NCI-H526 (cell line): ENCODE measurements at regions not wholly inside any gene's neighbourhood (a gene's known extent, or its start where the extent isn't known, plus 50 kb on each side); places are given as distances from the start of the nearest gene placed in this dataset.
"Not testable (repeated sequence)": the region's sequence is repeated elsewhere in the genome, so short reads cannot be mapped to it uniquely, and the experiment has no call there.

Source experiments
- DNase-seq, 2 experiments: peaks; one replicate each; lab custom pipeline; 2025; lab: John Stamatoyannopoulos, UW

- no peak for DNase-seq
These were observed 314.1 kb upstream of the DIO3 start for GRCh38 chr14:101246894-101247841.

- no peak for DNase-seq
These were observed 313.2 kb upstream of the DIO3 start for GRCh38 chr14:101247842-101248725.

GRCh38 chr14:101248840-101249675 is 312.2 kb upstream of the DIO3 start:
- no peak for DNase-seq

GRCh38 chr14:101249676-101250036 is 311.6 kb upstream of the DIO3 start:
- no peak for DNase-seq

- no peak for DNase-seq
These were observed 310.9 kb upstream of the DIO3 start for GRCh38 chr14:101250336-101250947.

- no peak for DNase-seq
These were observed 310.1 kb upstream of the DIO3 start for GRCh38 chr14:101250948-101251811.

GRCh38 chr14:101251812-101252442 is 309.4 kb upstream of the DIO3 start:
- DNase-seq = no peak

- DNase-seq = no peak
These were observed 308.7 kb upstream of the DIO3 start for GRCh38 chr14:101252443-101253214.

GRCh38 chr14:101253948-101254347 is 307.3 kb upstream of the DIO3 start:
- DNase-seq = no peak

- DNase-seq = no peak
These were observed 306.2 kb upstream of the DIO3 start for GRCh38 chr14:101254805-101255764.

- DNase-seq = no peak
These were observed 305.6 kb upstream of the DIO3 start for GRCh38 chr14:101255765-101256125.

- DNase-seq = no peak
These were observed 305.0 kb upstream of the DIO3 start for GRCh38 chr14:101256266-101256665.

GRCh38 chr14:101257551-101257950 is 303.7 kb upstream of the DIO3 start:
- no peak for DNase-seq

- no peak for DNase-seq
These were observed 301.5 kb upstream of the DIO3 start for GRCh38 chr14:101259748-101260147.

- not testable (repeated sequence) for DNase-seq
These were observed 294.9 kb upstream of the DIO3 start for GRCh38 chr14:101266441-101266840.

GRCh38 chr14:101273091-101273490 is 288.2 kb upstream of the DIO3 start:
- DNase-seq = no peak

GRCh38 chr14:101276309-101277091 is 284.8 kb upstream of the DIO3 start:
- no peak for DNase-seq
